Esophagus squamous epithelium (tissue), 5 donors: ENCODE measurements at regions not wholly inside any gene's neighbourhood (a gene's known extent, or its start where the extent isn't known, plus 50 kb on each side); places are given as distances from the start of the nearest gene placed in this dataset.
"Not testable (repeated sequence)": the region's sequence is repeated elsewhere in the genome, so short reads cannot be mapped to it uniquely, and the experiment has no call there.

Experiments used
- DNase-seq: peaks from one replicate; lab custom pipeline; 2025; lab: John Stamatoyannopoulos, UW
- H3K27ac ChIP-seq, 4 donors: fragments of 200-600 bp; sonication (generic); one replicate each; pipeline ENCODE4 v1.5.1; 2016 to 2019; ENCODE audit warnings: mild to moderate bottlenecking in 1 of 4
- H3K27me3 ChIP-seq, 4 donors: fragments of 200-600 bp; sonication (generic); 1 replicate in 3 of 4; 2 replicates in 1 of 4; pipeline versions ENCODE4 v1.5.1 to v1.6.0; 2017 to 2021; ENCODE audit warnings: antibody characterized with exemption in 1 of 4
- H3K36me3 ChIP-seq, 3 donors: fragments of 200-600 bp; sonication (generic); one replicate each; pipeline ENCODE4 v1.5.1; 2016 to 2019
- H3K4me1 ChIP-seq, 3 donors: fragments of 200-600 bp; sonication (generic); one replicate each; pipeline ENCODE4 v1.5.1; 2017 to 2019
- H3K4me3 ChIP-seq, 4 donors: fragments of 200-600 bp; sonication (generic); 1 replicate in 3 of 4; 2 replicates in 1 of 4; pipeline ENCODE4 v1.5.1; 2016 to 2019; ENCODE audit warnings: mild to moderate bottlenecking in 2 of 4, moderate library complexity in 1 of 4
- H3K9me3 ChIP-seq, 3 donors: fragments of 200-600 bp; sonication (generic); one replicate each; pipeline ENCODE4 v1.5.1; 2016 to 2019
- CTCF ChIP-seq, 6 experiments: fragments of 450-650 bp in 4 of 6; fragments of 200-600 bp in 2 of 6; sonication (generic) in 2 of 6; IDR thresholded peaks; one replicate each; pipeline ENCODE4 v1.5.1; 2016 to 2019; ENCODE audit warnings: antibody characterized with exemption in 6 of 6, mild to moderate bottlenecking in 4 of 6, moderate library complexity in 4 of 6
- POLR2A ChIP-seq, 4 donors: fragments of 450-650 bp; IDR thresholded peaks; one replicate each; pipeline ENCODE4 v1.6.1; 2017; ENCODE audit warnings: antibody characterized with exemption in 4 of 4, mild to moderate bottlenecking in 4 of 4, moderate library complexity in 3 of 4
- WGBS, 2 donors: methylation state at CpG; one replicate each; pipeline ENCODE4 v1.1.5; 2018; 5-methylcytosine and 5-hydroxymethylcytosine counted together
- intact Hi-C: fragments of 100-400 bp; cut with DNase I; formaldehyde crosslinking; loops from one replicate; pipeline ENCODE4 v1.15.0; 2022
- donor health status: DM: yes; HTN: yes; CAD: no.

GRCh38 chr4:137853424-137853823 is 321.1 kb upstream of the PCDH18 start:
- 90 to 97% methylated on average over 2 to 11 of the region's 29 CpGs for WGBS, 2 donors
- Histone ChIP-seq H3K9me3 (no peaks in the 10 kb centered on the region), H3K27me3 (no peaks in the 10 kb centered on the region), H3K36me3 (no peaks in the 10 kb centered on the region), H3K27ac (no peak overlapping the region), H3K4me1 (no peaks in the 10 kb centered on the region), H3K4me3 (no peak overlapping the region)
- DNase-seq: no peak
- intact Hi-C loops: no loop called here
- TF ChIP-seq CTCF (IDR thresholded peaks at IDR 0.05): no peak
- no peak for TF ChIP-seq POLR2A (IDR thresholded peaks at IDR 0.05)

DNA sequence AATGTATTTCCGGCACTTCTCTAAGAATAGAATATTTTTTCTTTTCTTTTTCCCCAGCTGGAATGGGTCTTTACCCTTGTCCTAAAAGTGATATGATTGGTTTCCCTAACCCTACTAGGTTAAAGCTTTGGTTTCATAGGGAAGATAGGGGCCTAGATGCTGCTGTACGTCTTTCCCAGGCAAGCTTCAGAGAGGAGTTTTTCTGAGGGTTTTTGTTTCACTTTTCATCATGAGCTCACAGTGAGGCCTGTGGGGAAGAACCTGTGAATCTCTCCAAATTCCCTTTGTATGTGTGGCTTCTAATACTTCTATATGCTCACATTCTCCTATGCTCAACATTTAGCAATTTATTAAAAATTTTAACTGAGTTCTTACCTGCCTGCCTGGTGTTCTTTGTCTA is 320.0 kb upstream of the PCDH18 start:
- intact Hi-C loops: no loop called here

GRCh38 chr4:137851435-137851834 is 319.1 kb upstream of the PCDH18 start:
- no peak for DNase-seq
- H3K36me3 ChIP-seq: no peaks in the 10 kb centered on the region
- H3K27ac ChIP-seq: no peak overlapping the region
- no peaks in the 10 kb centered on the region for H3K27me3 ChIP-seq
- TF ChIP-seq POLR2A (IDR thresholded peaks at IDR 0.05): no peak
- no peak for TF ChIP-seq CTCF (IDR thresholded peaks at IDR 0.05)
- 44 to 85% methylated on average over 2 of the region's 2 CpGs for WGBS, 2 donors
- no peaks in the 10 kb centered on the region for H3K9me3 ChIP-seq
- H3K4me3 ChIP-seq: no peak overlapping the region
- intact Hi-C loops: no loop called here
- no peaks in the 10 kb centered on the region for H3K4me1 ChIP-seq

More for the DNA sequence above, 320.0 kb upstream of the PCDH18 start:
- 94 to 100% methylated on average over 2 of the region's 2 CpGs for WGBS, 2 donors
- no peak overlapping the region for H3K27ac ChIP-seq
- no peaks in the 10 kb centered on the region for H3K4me1 ChIP-seq
- H3K36me3 ChIP-seq: no peaks in the 10 kb centered on the region
- no peak overlapping the region for H3K4me3 ChIP-seq
- TF ChIP-seq POLR2A (IDR thresholded peaks at IDR 0.05) (no peak), CTCF (IDR thresholded peaks at IDR 0.05) (no peak)
- H3K9me3 ChIP-seq: no peaks in the 10 kb centered on the region
- no peaks in the 10 kb centered on the region for H3K27me3 ChIP-seq
- DNase-seq: no peak

DNA sequence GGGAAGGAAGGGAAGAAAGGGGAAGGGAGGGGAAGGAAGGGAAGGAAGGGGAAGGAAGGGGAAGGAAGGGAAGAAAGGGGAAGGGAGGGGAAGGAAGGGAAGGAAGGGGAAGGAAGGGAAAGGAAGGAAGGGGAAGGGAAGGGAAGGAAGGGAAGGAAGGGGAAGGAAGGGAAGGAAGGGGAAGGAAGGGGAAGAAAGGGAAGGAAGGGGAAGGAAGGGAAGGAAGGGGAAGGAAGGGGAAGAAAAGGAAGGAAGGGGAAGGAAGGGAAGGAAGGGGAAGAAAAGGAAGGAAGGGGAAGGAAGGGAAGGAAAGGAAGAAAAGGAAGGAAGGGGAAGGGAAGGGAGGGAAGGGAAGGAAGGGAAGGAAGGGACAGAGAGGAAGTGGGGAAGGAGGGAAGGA is 295.7 kb upstream of the PCDH18 start:
- H3K4me3 ChIP-seq, H3K27me3 ChIP-seq, H3K27ac ChIP-seq, intact Hi-C loops, H3K36me3 ChIP-seq, H3K9me3 ChIP-seq, DNase-seq, H3K4me1 ChIP-seq: not testable (repeated sequence)

GRCh38 chr4:137825505-137825904 is 293.2 kb upstream of the PCDH18 start:
- no peaks in the 10 kb centered on the region for H3K27me3 ChIP-seq
- 88 to 93% methylated on average over 1 of the region's 1 CpG for WGBS, 2 donors
- H3K36me3 ChIP-seq: no peaks in the 10 kb centered on the region
- no peak for DNase-seq
- no peak overlapping the region for H3K27ac ChIP-seq
- H3K9me3 ChIP-seq: peaks cover 0 to 4% (median 0%) of the 10 kb centered on the region in 3 donors
- intact Hi-C loops: no loop called here
- H3K4me1 ChIP-seq: no peaks in the 10 kb centered on the region
- TF ChIP-seq CTCF (IDR thresholded peaks at IDR 0.05): no peak
- TF ChIP-seq POLR2A (IDR thresholded peaks at IDR 0.05): no peak
- no peak overlapping the region for H3K4me3 ChIP-seq

DNA sequence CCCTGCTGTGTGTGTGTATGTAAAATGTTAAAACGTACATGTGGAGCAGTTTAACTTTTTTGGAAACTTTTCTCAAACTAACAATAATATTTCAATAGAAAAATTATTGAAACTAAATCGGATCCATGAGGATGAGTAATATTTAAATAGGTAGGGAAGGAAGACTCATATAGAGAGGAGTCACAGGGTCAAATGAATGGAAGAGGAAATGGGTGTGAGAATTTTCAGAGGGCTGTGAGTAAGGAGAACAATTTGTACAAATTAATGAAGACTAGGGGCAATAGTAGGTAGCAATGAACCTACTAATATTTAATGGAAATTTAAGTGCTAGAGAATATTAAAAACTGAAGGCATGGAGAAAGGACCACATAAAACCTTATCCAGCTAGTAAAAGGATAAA is 290.7 kb upstream of the PCDH18 start:
- Histone ChIP-seq H3K9me3 (no peaks in the 10 kb centered on the region), H3K27ac (no peak overlapping the region), H3K4me1 (no peaks in the 10 kb centered on the region), H3K27me3 (no peaks in the 10 kb centered on the region), H3K4me3 (no peak overlapping the region), H3K36me3 (no peaks in the 10 kb centered on the region)
- no peak for TF ChIP-seq CTCF (IDR thresholded peaks at IDR 0.05)
- TF ChIP-seq POLR2A (IDR thresholded peaks at IDR 0.05): no peak
- DNase-seq: no peak
- intact Hi-C loops: loop anchor here (5.0 kb wide), 1 partner anchor 344 kb away; no protein-coding TSS in a partner anchor
- WGBS, 2 donors: 66% methylated on average over 2 of the region's 2 CpGs
